ENCODE measurements at regions not wholly inside any gene's neighbourhood (a gene's known extent, or its start where the extent isn't known, plus 50 kb on each side); places are given as distances from the start of the nearest gene placed in this dataset.
"Not testable (repeated sequence)": the region's sequence is repeated elsewhere in the genome, so short reads cannot be mapped to it uniquely, and the experiment has no call there.

DNA sequence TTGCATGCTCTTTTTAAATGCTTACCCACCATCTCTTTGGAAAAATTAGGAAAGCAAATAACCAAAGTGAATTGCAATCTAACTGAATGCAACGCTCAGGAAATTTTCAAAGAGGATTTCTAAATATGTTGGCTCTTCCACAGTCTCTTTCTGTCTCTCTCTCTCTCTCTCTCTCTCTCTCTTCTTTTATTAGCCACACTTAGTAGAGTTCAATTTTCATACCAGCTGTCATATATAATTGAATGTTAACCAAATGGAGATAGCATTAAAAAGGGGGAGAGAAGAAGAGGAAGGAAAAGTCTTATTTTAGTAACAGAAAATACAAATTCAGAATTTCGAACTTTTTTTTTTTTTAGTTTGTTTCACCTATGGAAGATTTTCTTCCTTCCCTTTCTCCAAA is 235.9 kb upstream of the GBE1 start:
- Histone ChIP-seq H3K27ac (ENCODE audit: insufficient read depth in 1 of 2, low read depth in 1 of 2, low read length in 2 of 2, poor library complexity in 1 of 2, severe bottlenecking in 2 of 2) (no peak overlapping the region), H3K9me3 (ENCODE audit: control extremely low read depth in 1 of 5, control insufficient read depth in 4 of 5, insufficient read depth in 2 of 5, low read depth in 1 of 5, low read length in 4 of 5) (no peaks in the 10 kb centered on the region), H3K27me3 (replicated peaks in 2 of 5; ENCODE audit: control insufficient read depth in 4 of 5, insufficient read depth in 5 of 5, low read length in 4 of 5) (no peaks in the 10 kb centered on the region), H3K4me3 (ENCODE audit: control insufficient read depth in 1 of 7, extremely low read depth in 1 of 7, insufficient read depth in 4 of 7, low read depth in 2 of 7, low read length in 6 of 7) (no peak overlapping the region), H3K36me3 (ENCODE audit: control insufficient read depth in 4 of 4, insufficient read depth in 4 of 4, low read length in 3 of 4) (no peaks in the 10 kb centered on the region), H3K4me1 (ENCODE audit: control extremely low read depth in 1 of 4, control insufficient read depth in 4 of 4, insufficient read depth in 4 of 4, low read length in 3 of 4) (no peaks in the 10 kb centered on the region)
- CTCF ChIA-PET = no interaction called here
- 100% methylated on average over 1 of the region's 2 CpGs for WGBS (ENCODE audit: insufficient coverage)
- POLR2A ChIA-PET = no interaction called here
- DNase-seq = no peak

DNA sequence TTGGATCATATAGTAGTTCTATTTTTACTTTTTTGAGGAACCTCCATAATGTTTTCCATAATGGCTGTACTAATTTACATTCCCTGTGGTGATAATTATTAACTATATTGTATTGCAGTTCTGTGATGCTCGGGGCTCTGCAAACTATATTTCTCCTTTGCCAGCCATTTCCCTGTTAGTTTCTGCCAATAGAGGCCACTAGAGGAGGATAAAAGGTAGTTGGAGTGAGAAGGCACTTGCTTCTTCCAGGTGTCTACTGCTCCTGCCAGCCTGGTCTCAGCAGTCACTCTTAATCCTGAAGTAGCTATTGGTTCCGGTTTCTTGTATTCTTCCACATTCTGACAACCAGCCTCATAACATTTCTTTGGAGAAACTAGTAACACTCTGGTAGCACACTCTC is 233.9 kb upstream of the GBE1 start:
- H3K9me3 ChIP-seq (ENCODE audit: control extremely low read depth in 1 of 5, control insufficient read depth in 4 of 5, insufficient read depth in 2 of 5, low read depth in 1 of 5, low read length in 4 of 5) = no peaks in the 10 kb centered on the region
- no peaks in the 10 kb centered on the region for H3K27me3 ChIP-seq (replicated peaks in 2 of 5; ENCODE audit: control insufficient read depth in 4 of 5, insufficient read depth in 5 of 5, low read length in 4 of 5)
- no peaks in the 10 kb centered on the region for H3K4me1 ChIP-seq (ENCODE audit: control extremely low read depth in 1 of 4, control insufficient read depth in 4 of 4, insufficient read depth in 4 of 4, low read length in 3 of 4)
- POLR2A ChIA-PET = no interaction called here
- 91% methylated on average over 1 of the region's 2 CpGs for WGBS (ENCODE audit: insufficient coverage)
- DNase-seq = no peak
- H3K4me3 ChIP-seq (ENCODE audit: control insufficient read depth in 1 of 7, extremely low read depth in 1 of 7, insufficient read depth in 4 of 7, low read depth in 2 of 7, low read length in 6 of 7) = no peak overlapping the region
- H3K27ac ChIP-seq (ENCODE audit: insufficient read depth in 1 of 2, low read depth in 1 of 2, low read length in 2 of 2, poor library complexity in 1 of 2, severe bottlenecking in 2 of 2) = no peak overlapping the region
- CTCF ChIA-PET = no interaction called here
- no peaks in the 10 kb centered on the region for H3K36me3 ChIP-seq (ENCODE audit: control insufficient read depth in 4 of 4, insufficient read depth in 4 of 4, low read length in 3 of 4)

DNA sequence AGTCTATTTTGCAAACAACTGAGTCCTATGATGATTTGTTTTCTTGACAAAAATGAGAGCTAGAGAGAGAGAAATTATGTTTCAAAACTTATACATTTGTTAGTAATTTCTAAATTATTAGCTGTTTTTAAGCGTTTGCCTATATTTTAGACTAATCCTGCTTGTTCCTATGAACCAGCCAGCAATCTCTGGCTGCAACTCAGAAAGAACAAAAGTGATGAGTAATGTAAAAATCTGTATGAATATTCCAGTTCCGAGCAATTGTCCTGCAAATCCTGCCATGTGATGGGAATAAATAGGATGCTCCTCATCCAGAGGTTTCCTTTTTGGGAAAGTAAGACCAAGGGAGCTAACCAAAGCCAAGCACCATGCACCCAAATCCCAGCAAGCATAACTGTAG is 228.3 kb upstream of the GBE1 start:
- Histone ChIP-seq H3K27me3 (replicated peaks in 2 of 5; ENCODE audit: control insufficient read depth in 4 of 5, insufficient read depth in 5 of 5, low read length in 4 of 5) (no peaks in the 10 kb centered on the region), H3K4me1 (ENCODE audit: control extremely low read depth in 1 of 4, control insufficient read depth in 4 of 4, insufficient read depth in 4 of 4, low read length in 3 of 4) (no peaks in the 10 kb centered on the region), H3K9me3 (ENCODE audit: control extremely low read depth in 1 of 5, control insufficient read depth in 4 of 5, insufficient read depth in 2 of 5, low read depth in 1 of 5, low read length in 4 of 5) (peaks cover 0 to 3% (median 0%) of the 10 kb centered on the region in 5 experiments), H3K4me3 (ENCODE audit: control insufficient read depth in 1 of 7, extremely low read depth in 1 of 7, insufficient read depth in 4 of 7, low read depth in 2 of 7, low read length in 6 of 7) (no peak overlapping the region), H3K27ac (ENCODE audit: insufficient read depth in 1 of 2, low read depth in 1 of 2, low read length in 2 of 2, poor library complexity in 1 of 2, severe bottlenecking in 2 of 2) (no peak overlapping the region), H3K36me3 (ENCODE audit: control insufficient read depth in 4 of 4, insufficient read depth in 4 of 4, low read length in 3 of 4) (no peaks in the 10 kb centered on the region)
- WGBS (ENCODE audit: insufficient coverage) = 100% methylated on average over 1 of the region's 2 CpGs
- ChIA-PET POLR2A (no interaction called here), CTCF (no interaction called here)
- no peak for DNase-seq

DNA sequence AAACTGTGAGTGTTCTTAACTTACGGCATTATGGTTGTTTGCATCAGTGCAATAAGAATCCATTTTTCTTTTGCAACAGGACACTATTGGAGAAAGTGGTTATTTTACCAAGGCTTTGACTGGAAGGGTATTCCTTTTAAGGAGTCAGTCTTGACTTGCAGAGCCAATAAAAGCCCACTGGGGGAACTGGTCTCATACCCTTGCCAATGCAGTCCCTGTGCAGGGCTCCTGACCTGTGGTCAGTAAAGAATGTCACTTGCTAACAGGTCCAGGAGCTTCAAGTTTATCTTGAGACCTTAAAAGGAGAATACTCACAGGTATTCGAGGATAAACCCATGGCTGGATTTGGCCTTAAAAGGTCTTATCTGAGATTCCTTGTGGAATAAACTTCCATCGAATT is 227.8 kb upstream of the GBE1 start:
- no peaks in the 10 kb centered on the region for H3K27me3 ChIP-seq (replicated peaks in 2 of 5; ENCODE audit: control insufficient read depth in 4 of 5, insufficient read depth in 5 of 5, low read length in 4 of 5)
- H3K4me1 ChIP-seq (ENCODE audit: control extremely low read depth in 1 of 4, control insufficient read depth in 4 of 4, insufficient read depth in 4 of 4, low read length in 3 of 4) = no peaks in the 10 kb centered on the region
- H3K4me3 ChIP-seq (ENCODE audit: control insufficient read depth in 1 of 7, extremely low read depth in 1 of 7, insufficient read depth in 4 of 7, low read depth in 2 of 7, low read length in 6 of 7) = no peak overlapping the region
- H3K9me3 ChIP-seq (ENCODE audit: control extremely low read depth in 1 of 5, control insufficient read depth in 4 of 5, insufficient read depth in 2 of 5, low read depth in 1 of 5, low read length in 4 of 5) = peaks cover 0 to 3% (median 0%) of the 10 kb centered on the region in 5 experiments
- ChIA-PET POLR2A (no interaction called here), CTCF (no interaction called here)
- no peaks in the 10 kb centered on the region for H3K36me3 ChIP-seq (ENCODE audit: control insufficient read depth in 4 of 4, insufficient read depth in 4 of 4, low read length in 3 of 4)
- DNase-seq = no peak
- WGBS (ENCODE audit: insufficient coverage) = 100% methylated on average over 2 of the region's 3 CpGs
- no peak overlapping the region for H3K27ac ChIP-seq (ENCODE audit: insufficient read depth in 1 of 2, low read depth in 1 of 2, low read length in 2 of 2, poor library complexity in 1 of 2, severe bottlenecking in 2 of 2)

DNA sequence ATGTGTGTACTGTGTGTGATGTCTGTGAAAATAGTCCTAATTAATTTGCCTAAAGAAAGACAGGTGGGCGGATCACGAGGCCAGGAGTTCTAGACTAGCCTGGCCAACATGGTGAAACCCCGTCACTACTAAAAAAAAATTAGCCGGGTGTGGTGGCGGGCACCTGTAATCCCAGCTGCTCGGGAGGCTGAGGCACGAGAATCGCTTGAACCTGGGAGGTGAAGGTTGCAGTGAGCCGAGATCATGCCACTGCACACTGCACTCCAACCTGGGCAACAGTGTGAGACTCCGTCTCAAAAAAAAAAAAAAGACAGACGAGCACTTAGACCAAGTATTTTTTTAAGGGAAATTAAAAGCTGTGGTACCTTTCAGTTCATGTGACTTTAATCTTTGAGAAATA is 226.0 kb upstream of the GBE1 start:
- POLR2A ChIA-PET; H3K36me3 ChIP-seq (ENCODE audit: control insufficient read depth in 4 of 4, insufficient read depth in 4 of 4, low read length in 3 of 4); H3K27me3 ChIP-seq (replicated peaks in 2 of 5; ENCODE audit: control insufficient read depth in 4 of 5, insufficient read depth in 5 of 5, low read length in 4 of 5); H3K27ac ChIP-seq (ENCODE audit: insufficient read depth in 1 of 2, low read depth in 1 of 2, low read length in 2 of 2, poor library complexity in 1 of 2, severe bottlenecking in 2 of 2); H3K4me1 ChIP-seq (ENCODE audit: control extremely low read depth in 1 of 4, control insufficient read depth in 4 of 4, insufficient read depth in 4 of 4, low read length in 3 of 4); H3K9me3 ChIP-seq (ENCODE audit: control extremely low read depth in 1 of 5, control insufficient read depth in 4 of 5, insufficient read depth in 2 of 5, low read depth in 1 of 5, low read length in 4 of 5); CTCF ChIA-PET; H3K4me3 ChIP-seq (ENCODE audit: control insufficient read depth in 1 of 7, extremely low read depth in 1 of 7, insufficient read depth in 4 of 7, low read depth in 2 of 7, low read length in 6 of 7); DNase-seq: not testable (repeated sequence)
- 95% methylated on average over 6 of the region's 11 CpGs for WGBS (ENCODE audit: insufficient coverage)

DNA sequence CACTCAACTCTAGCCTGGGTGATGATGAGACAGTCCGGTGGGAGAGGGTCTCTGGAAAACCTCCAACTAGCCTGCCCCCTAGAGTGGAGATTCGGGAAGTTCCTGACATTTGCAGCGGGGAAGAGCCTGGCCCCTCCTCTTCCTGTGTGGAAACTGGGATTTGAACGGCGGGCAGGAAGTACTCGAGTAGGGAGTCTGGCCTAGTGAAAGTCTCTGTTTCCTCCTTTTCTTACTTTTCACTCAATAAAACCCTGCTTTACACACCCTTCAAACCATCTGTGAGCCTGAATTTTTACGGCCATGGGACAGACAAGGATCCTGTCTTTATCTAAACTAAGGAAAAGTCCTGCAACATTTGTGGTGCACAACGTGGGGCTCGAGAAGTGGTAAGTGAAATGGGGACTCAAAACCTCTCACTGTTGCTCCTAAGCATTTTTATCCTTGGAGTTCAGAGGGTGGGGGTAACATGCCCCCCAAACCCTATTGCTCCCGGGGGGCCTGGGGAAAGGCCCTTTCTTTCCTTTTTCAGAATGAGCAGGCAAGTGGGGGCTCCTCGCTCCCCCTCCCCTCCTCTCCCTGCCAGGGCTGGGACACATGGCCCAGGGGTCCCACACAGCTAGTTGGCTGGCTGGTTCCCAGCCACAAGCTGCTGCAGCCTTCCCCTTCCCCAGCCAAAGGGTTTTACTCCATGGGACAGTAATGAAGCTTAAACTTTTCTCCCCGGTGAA is 224.7 kb upstream of the GBE1 start:
- POLR2A ChIA-PET = interaction anchor here (0.6 kb wide), 1 partner anchor 487 kb away, joined by 4 read pairs; no protein-coding TSS in a partner anchor
- Histone ChIP-seq H3K27ac (ENCODE audit: insufficient read depth in 1 of 2, low read depth in 1 of 2, low read length in 2 of 2, poor library complexity in 1 of 2, severe bottlenecking in 2 of 2) (no peak overlapping the region), H3K4me3 (ENCODE audit: control insufficient read depth in 1 of 7, extremely low read depth in 1 of 7, insufficient read depth in 4 of 7, low read depth in 2 of 7, low read length in 6 of 7) (no peak overlapping the region), H3K4me1 (ENCODE audit: control extremely low read depth in 1 of 4, control insufficient read depth in 4 of 4, insufficient read depth in 4 of 4, low read length in 3 of 4) (no peaks in the 10 kb centered on the region), H3K9me3 (ENCODE audit: control extremely low read depth in 1 of 5, control insufficient read depth in 4 of 5, insufficient read depth in 2 of 5, low read depth in 1 of 5, low read length in 4 of 5) (peaks cover 0 to 3% (median 0%) of the 10 kb centered on the region in 5 experiments), H3K27me3 (replicated peaks in 2 of 5; ENCODE audit: control insufficient read depth in 4 of 5, insufficient read depth in 5 of 5, low read length in 4 of 5) (no peaks in the 10 kb centered on the region), H3K36me3 (ENCODE audit: control insufficient read depth in 4 of 4, insufficient read depth in 4 of 4, low read length in 3 of 4) (no peaks in the 10 kb centered on the region)
- CTCF ChIA-PET = no interaction called here
- WGBS (ENCODE audit: insufficient coverage) = 87% methylated on average over 11 of the region's 12 CpGs
- DNase-seq = no peak

DNA sequence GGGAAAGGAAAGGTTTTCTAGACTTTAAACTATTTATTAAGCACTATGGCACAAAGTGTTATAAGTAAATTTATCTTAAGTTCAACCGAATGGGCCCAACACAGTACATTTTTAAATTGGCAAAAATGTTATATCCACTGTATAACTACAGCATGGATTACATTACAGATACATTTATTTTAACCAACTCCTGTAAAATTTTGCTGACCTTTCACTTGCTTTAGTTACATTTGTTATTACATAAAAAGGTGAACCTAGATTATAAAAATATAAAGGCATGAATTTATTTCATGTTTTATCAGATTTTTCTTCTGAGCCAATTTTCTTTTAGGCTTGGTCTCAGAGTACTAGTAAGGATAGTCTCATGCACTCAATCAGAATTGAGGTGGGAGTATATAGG is 221.9 kb upstream of the GBE1 start:
- WGBS (ENCODE audit: insufficient coverage) = no CpG with 5 or more reads among the region's 1 CpG
- DNase-seq = no peak
- Histone ChIP-seq H3K27ac (ENCODE audit: insufficient read depth in 1 of 2, low read depth in 1 of 2, low read length in 2 of 2, poor library complexity in 1 of 2, severe bottlenecking in 2 of 2) (no peak overlapping the region), H3K4me1 (ENCODE audit: control extremely low read depth in 1 of 4, control insufficient read depth in 4 of 4, insufficient read depth in 4 of 4, low read length in 3 of 4) (no peaks in the 10 kb centered on the region), H3K4me3 (ENCODE audit: control insufficient read depth in 1 of 7, extremely low read depth in 1 of 7, insufficient read depth in 4 of 7, low read depth in 2 of 7, low read length in 6 of 7) (no peak overlapping the region), H3K27me3 (replicated peaks in 2 of 5; ENCODE audit: control insufficient read depth in 4 of 5, insufficient read depth in 5 of 5, low read length in 4 of 5) (no peaks in the 10 kb centered on the region), H3K36me3 (ENCODE audit: control insufficient read depth in 4 of 4, insufficient read depth in 4 of 4, low read length in 3 of 4) (no peaks in the 10 kb centered on the region), H3K9me3 (ENCODE audit: control extremely low read depth in 1 of 5, control insufficient read depth in 4 of 5, insufficient read depth in 2 of 5, low read depth in 1 of 5, low read length in 4 of 5) (peaks cover 0 to 3% (median 0%) of the 10 kb centered on the region in 5 experiments)
- POLR2A ChIA-PET = no interaction called here
- CTCF ChIA-PET = no interaction called here

Measured in common myeloid progenitor, CD34-positive (primary cell).